Glomerular endothelial cell (primary cell): ENCODE measurements at regions not wholly inside any gene's neighbourhood (a gene's known extent, or its start where the extent isn't known, plus 50 kb on each side); places are given as distances from the start of the nearest gene placed in this dataset.

Source experiments
- DNase-seq: peaks from one replicate; pipeline ENCODE4 v3.0.0-alpha.2; 2011; ENCODE audit warnings: low read depth, low spot score; ENCODE audit errors: extremely low read depth

DNA sequence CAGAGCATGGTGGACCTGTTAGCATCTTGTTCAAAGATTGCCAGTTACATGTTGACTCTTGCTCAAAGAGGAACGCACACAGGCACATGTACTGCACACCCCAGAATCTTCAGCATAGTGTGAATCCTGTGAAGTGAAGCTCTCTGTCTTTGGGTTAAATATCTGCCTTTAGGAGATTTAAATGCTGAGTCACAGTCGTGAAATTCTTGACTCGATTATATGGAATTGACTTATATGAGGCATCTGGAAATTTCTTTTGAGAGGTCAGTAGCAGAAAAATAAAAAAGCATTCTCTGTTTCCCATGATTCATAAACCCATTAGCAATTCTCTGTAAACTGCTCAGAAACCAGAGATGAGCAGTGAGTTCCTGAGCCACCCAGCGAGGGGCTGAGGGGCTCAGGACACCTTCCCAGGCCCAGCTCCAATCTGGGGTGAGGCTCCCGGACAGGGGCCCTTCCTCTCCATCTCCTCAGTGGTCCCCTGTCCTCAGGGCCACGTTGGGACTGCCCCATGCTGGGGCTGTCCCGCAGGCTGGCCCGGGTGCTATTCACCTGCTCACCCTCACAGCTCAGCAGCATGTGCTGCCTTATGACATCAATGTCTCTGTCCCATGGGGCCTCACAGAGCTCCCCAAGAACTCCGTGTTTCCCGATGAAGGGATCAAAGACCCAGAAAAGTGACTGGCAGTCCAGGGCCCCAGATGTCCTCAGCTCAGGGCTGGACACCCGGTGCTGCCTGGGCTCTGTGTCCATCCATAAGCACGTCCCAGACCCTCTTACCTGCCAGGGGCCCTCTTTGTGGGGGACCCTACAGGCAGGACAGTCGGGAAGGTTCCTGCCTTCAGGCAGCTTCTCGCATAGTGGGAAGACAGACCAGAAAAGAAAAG lies 50.0 kb upstream of the INSIG1 start:
- no peak for DNase-seq
